ENCODE measurements at regions not wholly inside any gene's neighbourhood (a gene's known extent, or its start where the extent isn't known, plus 50 kb on each side); places are given as distances from the start of the nearest gene placed in this dataset.
A peak's percentile ranks its signal among the peaks of the same experiment; 100 is the strongest.

DNA sequence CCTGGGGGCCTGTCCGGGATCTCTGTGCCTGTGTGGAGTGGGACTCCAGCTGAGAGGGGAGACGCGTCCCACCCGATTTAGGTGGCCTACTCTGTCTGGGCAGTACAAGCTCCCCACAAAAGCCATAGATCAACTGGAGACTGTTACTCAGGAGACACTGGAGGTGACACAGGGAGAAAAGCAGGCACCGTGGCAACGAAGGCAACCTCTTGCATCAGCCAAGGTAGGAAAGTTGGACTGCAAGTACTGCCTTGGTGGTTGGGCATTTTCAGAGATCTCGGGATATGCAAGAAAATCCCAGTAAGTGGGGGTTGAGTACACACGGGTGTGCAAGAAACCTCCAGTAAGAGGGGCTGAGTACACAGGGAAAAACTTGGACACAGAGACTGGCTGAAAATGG is 1060.0 kb upstream of the MIR17HG start:
- Histone ChIP-seq H3K4me1 (no peaks in the 10 kb centered on the region), H3K36me3 (no peaks in the 10 kb centered on the region), H3K4me3 (no peak overlapping the region), H3K27me3 (ENCODE audit: low read depth) (no peaks in the 10 kb centered on the region), H3K27ac (no peak overlapping the region), H3K9me3 (no peaks in the 10 kb centered on the region)
- ATAC-seq = no peak
- intact Hi-C loops (cut with DNase I) = no loop called here
- DNase-seq = no peak
- TF ChIP-seq, protein P1, sequence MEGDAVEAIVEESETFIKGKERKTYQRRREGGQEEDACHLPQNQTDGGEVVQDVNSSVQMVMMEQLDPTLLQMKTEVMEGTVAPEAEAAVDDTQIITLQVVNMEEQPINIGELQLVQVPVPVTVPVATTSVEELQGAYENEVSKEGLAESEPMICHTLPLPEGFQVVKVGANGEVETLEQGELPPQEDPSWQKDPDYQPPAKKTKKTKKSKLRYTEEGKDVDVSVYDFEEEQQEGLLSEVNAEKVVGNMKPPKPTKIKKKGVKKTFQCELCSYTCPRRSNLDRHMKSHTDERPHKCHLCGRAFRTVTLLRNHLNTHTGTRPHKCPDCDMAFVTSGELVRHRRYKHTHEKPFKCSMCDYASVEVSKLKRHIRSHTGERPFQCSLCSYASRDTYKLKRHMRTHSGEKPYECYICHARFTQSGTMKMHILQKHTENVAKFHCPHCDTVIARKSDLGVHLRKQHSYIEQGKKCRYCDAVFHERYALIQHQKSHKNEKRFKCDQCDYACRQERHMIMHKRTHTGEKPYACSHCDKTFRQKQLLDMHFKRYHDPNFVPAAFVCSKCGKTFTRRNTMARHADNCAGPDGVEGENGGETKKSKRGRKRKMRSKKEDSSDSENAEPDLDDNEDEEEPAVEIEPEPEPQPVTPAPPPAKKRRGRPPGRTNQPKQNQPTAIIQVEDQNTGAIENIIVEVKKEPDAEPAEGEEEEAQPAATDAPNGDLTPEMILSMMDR (IDR thresholded peaks at IDR 0.05) = no peak

DNA sequence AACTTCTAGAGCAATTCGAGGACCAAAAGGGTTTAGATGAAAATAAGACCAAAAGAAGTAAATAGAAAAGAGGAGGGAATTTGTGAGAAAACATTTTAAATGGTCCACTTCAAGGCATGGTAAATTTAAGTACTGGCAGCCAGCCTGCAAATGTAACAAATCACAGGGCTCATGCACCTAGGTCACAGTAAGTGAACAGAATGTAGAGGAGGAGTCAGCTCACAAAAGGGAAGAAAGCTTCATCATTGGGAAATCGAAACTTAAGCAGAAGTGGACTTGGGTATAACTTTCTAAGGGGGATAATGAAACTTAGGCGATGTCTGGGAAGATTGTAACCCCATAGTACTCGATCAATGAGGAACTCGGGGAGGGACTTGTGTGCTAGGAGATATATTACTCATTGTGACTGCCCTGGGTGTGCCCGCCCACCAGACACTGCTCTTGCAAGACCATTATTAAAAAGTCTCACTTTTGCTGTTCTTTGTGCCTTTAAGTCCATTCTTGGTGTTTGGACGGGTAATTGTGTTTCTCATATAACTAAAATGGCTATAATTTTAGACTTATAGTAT is 1053.6 kb upstream of the MIR17HG start:
- Histone ChIP-seq H3K27me3 (ENCODE audit: low read depth) (no peaks in the 10 kb centered on the region), H3K36me3 (no peaks in the 10 kb centered on the region), H3K27ac (no peak overlapping the region), H3K4me3 (no peak overlapping the region), H3K4me1 (no peaks in the 10 kb centered on the region), H3K9me3 (no peaks in the 10 kb centered on the region)
- ATAC-seq = peak; percentile 39 to 52
- DNase-seq = peak; percentile 53
- TF ChIP-seq, protein P1 (IDR thresholded peaks at IDR 0.05) = no peak
- intact Hi-C loops (cut with DNase I) = no loop called here

DNA sequence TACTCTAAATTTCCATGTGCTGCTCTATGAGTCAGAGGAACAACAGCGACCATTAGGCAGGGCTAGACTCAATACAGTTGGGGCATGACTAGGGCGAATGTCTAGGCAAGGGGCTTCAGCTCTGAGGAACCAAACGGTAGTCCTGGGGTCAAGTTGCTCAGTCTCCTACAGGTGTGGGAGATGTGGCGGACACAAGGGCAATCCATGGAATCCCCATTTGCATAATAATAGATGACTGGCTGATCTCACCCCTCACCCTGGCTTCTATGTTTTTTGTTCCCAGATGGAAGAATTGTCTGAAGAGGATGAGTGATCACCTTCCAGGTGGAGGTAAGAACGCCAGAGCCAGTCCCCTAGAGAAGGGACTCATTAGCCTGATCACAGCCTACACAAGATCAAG is 1048.2 kb upstream of the MIR17HG start:
- intact Hi-C loops (cut with DNase I) = no loop called here
- DNase-seq = no peak
- ATAC-seq = no peak

DNA sequence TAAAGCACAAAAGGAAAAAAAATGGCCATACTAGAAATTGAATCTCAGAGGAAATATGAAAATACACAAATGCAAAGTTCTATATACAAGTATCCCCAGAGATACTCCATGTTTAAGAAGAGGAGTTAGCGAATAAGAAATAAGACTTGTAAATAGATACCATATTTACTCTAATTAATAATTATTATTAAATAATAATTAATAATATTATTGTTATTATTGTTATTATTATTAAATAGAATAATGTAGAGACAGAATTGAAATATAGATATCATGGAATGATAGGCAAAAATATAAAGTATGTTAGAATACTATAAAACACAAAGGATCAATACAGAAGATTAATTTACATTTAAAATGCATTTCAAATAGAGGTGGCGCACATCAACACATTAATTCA is 1047.5 kb upstream of the MIR17HG start:
- Histone ChIP-seq H3K4me1 (no peaks in the 10 kb centered on the region), H3K27me3 (ENCODE audit: low read depth) (no peaks in the 10 kb centered on the region), H3K27ac (no peak overlapping the region), H3K36me3 (no peaks in the 10 kb centered on the region), H3K9me3 (no peaks in the 10 kb centered on the region), H3K4me3 (no peak overlapping the region)
- TF ChIP-seq, protein P1 (IDR thresholded peaks at IDR 0.05) = no peak
- ATAC-seq = no peak
- intact Hi-C loops (cut with DNase I) = no loop called here
- DNase-seq = no peak

More for the DNA sequence above, 1048.2 kb upstream of the MIR17HG start:
- Histone ChIP-seq H3K27ac (no peak overlapping the region), H3K36me3 (no peaks in the 10 kb centered on the region), H3K4me1 (no peaks in the 10 kb centered on the region), H3K27me3 (ENCODE audit: low read depth) (no peaks in the 10 kb centered on the region), H3K9me3 (no peaks in the 10 kb centered on the region), H3K4me3 (no peak overlapping the region)
- TF ChIP-seq, protein P1 (IDR thresholded peaks at IDR 0.05) = no peak

DNA sequence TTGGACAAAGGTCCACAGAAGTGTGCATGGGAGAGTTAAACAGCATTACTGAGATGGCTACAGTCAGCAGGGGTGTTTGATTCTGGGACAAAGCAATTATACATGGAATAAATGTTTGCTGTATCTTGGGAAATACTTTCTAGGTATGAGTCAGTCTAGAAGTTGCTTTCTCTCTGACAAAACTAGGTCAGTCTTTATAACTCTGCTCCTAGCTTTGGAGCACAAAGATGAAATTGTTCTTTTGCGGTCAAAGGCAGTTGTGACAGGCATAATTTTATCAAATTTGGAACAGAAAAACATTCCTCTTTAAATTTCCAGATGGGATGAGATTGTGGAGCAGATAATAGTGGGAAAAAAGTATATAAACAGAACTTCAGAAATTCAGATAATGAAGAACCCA is 1045.4 kb upstream of the MIR17HG start:
- intact Hi-C loops (cut with DNase I) = no loop called here
- DNase-seq (no peak), ATAC-seq (no peak)
- TF ChIP-seq, protein P1 (IDR thresholded peaks at IDR 0.05) = no peak
- H3K27me3 ChIP-seq (ENCODE audit: low read depth) = no peaks in the 10 kb centered on the region
- H3K9me3 ChIP-seq = no peaks in the 10 kb centered on the region
- no peaks in the 10 kb centered on the region for H3K36me3 ChIP-seq
- H3K4me3 ChIP-seq = no peak overlapping the region
- H3K27ac ChIP-seq = no peak overlapping the region
- no peaks in the 10 kb centered on the region for H3K4me1 ChIP-seq

DNA sequence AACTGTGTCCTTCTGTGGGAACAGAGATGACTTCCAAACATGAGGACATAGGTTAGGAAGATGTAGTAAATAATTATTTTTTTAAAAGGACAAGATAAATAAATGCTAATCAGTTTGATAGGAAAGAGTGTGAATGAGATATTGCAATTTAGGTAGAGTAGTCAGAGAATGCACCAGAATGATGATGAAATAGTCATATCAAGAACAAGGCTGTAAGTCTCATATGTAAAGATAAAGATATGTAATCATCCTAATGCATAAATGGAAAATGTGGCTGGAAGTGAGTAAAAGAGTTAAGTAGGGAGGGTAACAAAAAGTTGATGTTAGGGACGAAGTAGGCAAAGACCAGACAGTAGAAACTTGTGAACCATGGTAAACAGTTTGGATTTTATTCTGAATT is 1041.7 kb upstream of the MIR17HG start:
- TF ChIP-seq, protein P1 (IDR thresholded peaks at IDR 0.05) = no peak
- Histone ChIP-seq H3K4me3 (no peak overlapping the region), H3K27me3 (ENCODE audit: low read depth) (no peaks in the 10 kb centered on the region), H3K27ac (no peak overlapping the region), H3K36me3 (no peaks in the 10 kb centered on the region), H3K4me1 (no peaks in the 10 kb centered on the region), H3K9me3 (no peaks in the 10 kb centered on the region)
- DNase-seq (no peak), ATAC-seq (no peak)
- intact Hi-C loops (cut with DNase I) = no loop called here

Data from lower lobe of right lung (tissue), 2 donors.